Stimulated activated CD4-positive, alpha-beta T cell treated with anti-CD3 and anti-CD28 coated beads, Interleukin-12 subunit alpha, Interleukin-12 subunit beta, amount 100 ng/mL, for 4 hours (primary cell): ENCODE measurements at regions not wholly inside any gene's neighbourhood (a gene's known extent, or its start where the extent isn't known, plus 50 kb on each side); places are given as distances from the start of the nearest gene placed in this dataset.

Experiments used
- DNase-seq: peaks from one replicate; pipeline ENCODE4 v3.0.0-alpha.2; 2020

GRCh38 chr1:84759756-84760155 is 69.5 kb upstream of the SSX2IP start:
- DNase-seq, result no peak

- peak; percentile 13 for DNase-seq
Observed at GRCh38 chr1:84758968-84759491, 68.8 kb upstream of the SSX2IP start.

- no peak for DNase-seq
Observed at GRCh38 chr1:84758476-84758875, 68.2 kb upstream of the SSX2IP start.

- DNase-seq, result no peak
Observed at GRCh38 chr1:84757301-84757700, 67.0 kb upstream of the SSX2IP start.

- DNase-seq, result no peak
Observed at GRCh38 chr1:84756455-84757082, 66.3 kb upstream of the SSX2IP start.

GRCh38 chr1:84756001-84756400 is 65.7 kb upstream of the SSX2IP start:
- no peak for DNase-seq

GRCh38 chr1:84755216-84755615 is 65.0 kb upstream of the SSX2IP start:
- no peak for DNase-seq

GRCh38 chr1:84754386-84754703 is 64.1 kb upstream of the SSX2IP start:
- no peak for DNase-seq

GRCh38 chr1:84753516-84754385 is 63.5 kb upstream of the SSX2IP start:
- peak; percentile 72 for DNase-seq

GRCh38 chr1:84750110-84750730 is 60.0 kb upstream of the SSX2IP start:
- no peak for DNase-seq

GRCh38 chr1:84749427-84749826 is 59.2 kb upstream of the SSX2IP start:
- DNase-seq, result no peak

- no peak for DNase-seq
Observed at GRCh38 chr1:84748364-84748763, 58.1 kb upstream of the SSX2IP start.

- no peak for DNase-seq
Observed at GRCh38 chr1:84745857-84746256, 55.6 kb upstream of the SSX2IP start.

- DNase-seq, result no peak
Observed at GRCh38 chr1:84743896-84744295, 53.6 kb upstream of the SSX2IP start.

- no peak for DNase-seq
Observed at GRCh38 chr1:84742653-84743052, 52.4 kb upstream of the SSX2IP start.

GRCh38 chr1:84740050-84740714 is 49.9 kb upstream of the SSX2IP start:
- no peak for DNase-seq
